HG02981 (cell line): ENCODE measurements at regions not wholly inside any gene's neighbourhood (a gene's known extent, or its start where the extent isn't known, plus 50 kb on each side); places are given as distances from the start of the nearest gene placed in this dataset.

ENCODE experiments used
- ATAC-seq: cut with Tn5 transposase; IDR thresholded peaks from one replicate; pipeline ENCODE4 v1.9.1; 2021; ENCODE audit warnings: mild to moderate bottlenecking, moderate library complexity; ENCODE audit not compliant: unreplicated experiment

DNA sequence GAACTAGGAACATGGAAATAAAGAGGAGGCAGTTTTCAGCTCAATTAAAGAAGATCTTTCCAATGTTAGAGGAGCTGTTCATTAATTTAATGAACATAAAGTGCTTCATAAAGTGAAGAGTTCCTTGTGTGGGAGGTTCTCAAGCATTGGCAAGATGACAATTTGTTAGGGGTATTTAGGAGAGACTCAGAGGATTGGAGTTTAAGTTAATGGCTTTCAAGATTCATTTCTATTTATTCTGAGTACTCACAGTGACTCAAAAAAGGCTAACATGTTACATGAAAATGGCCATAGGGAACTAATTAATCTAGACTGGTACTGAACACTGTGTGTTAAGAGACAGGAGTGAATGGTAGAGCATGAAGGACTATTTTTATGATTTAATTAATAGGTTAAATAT, 55.4 kb upstream of the CDH12 start:
- ATAC-seq, result no peak

DNA sequence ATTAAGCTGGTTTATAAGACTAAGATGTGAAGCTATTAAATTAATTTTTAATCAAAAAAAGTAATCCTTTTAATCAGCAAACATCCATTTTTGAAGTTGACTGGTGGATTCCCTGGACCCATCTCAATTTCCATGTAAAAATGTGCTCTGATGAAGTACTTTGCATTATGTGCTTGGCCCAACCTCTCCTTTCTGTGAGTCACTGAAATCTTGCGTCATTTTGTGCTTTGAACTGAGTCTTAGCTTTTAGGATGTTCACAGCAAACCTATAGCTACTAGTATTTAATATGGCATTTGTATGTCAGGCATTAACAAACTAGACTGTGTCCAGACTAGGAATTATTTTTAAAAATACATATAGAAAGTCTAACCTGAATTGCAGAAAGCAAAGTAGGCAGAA, 55.0 kb upstream of the CDH12 start:
- ATAC-seq, result no peak
